ENCODE measurements at regions not wholly inside any gene's neighbourhood (a gene's known extent, or its start where the extent isn't known, plus 50 kb on each side); places are given as distances from the start of the nearest gene placed in this dataset.

- no TSS peak for BruUV-seq (replicated peaks)
Measured at GRCh38 chr5:123945548-123945947, 433.6 kb downstream of the CSNK1G3 start.

GRCh38 chr5:123943151-123943550, 431.2 kb downstream of the CSNK1G3 start:
- CTCF ChIA-PET (ENCODE audit: unreplicated experiment): no interaction called here

More at GRCh38 chr5:123945548-123945947, 433.6 kb downstream of the CSNK1G3 start:
- Histone ChIP-seq H2AFZ (ENCODE audit: low read length) (no peak overlapping the region), H3K4me1 (ENCODE audit: insufficient read depth, low read length, poor library complexity, severe bottlenecking) (no peaks in the 10 kb centered on the region), H4K20me1 (ENCODE audit: insufficient read depth, low read length) (no peaks in the 10 kb centered on the region), H3K79me2 (ENCODE audit: insufficient read depth, low read depth, low read length) (no peaks in the 10 kb centered on the region), H3K36me3 (ENCODE audit: insufficient read depth, low read length) (no peaks in the 10 kb centered on the region), H3K9me2 (ENCODE audit: insufficient read depth, low read length) (no peaks in the 10 kb centered on the region), H3K9me3 (ENCODE audit: low read length) (no peaks in the 10 kb centered on the region), H3K4me3 (ENCODE audit: low read depth, low read length, poor library complexity, severe bottlenecking) (no peak overlapping the region), H3K27ac (ENCODE audit: low read depth, low read length, poor library complexity, severe bottlenecking) (no peak overlapping the region), H3K4me2 (ENCODE audit: low read length) (no peak overlapping the region)
- DNase-seq (ENCODE audit: low spot score): no peak
- POLR2A ChIA-PET: interaction anchor here (0.5 to 0.9 kb wide), 2 partner anchors 25 to 42 kb away, joined by 3 to 4 read pairs; no protein-coding TSS in a partner anchor
- no peak for TF ChIP-seq CTCF (conservative IDR thresholded peaks at IDR 0.05; ENCODE audit: low read length)
- no peak for TF ChIP-seq EZH2phosphoT487 (IDR thresholded peaks at IDR 0.05; ENCODE audit: borderline replicate concordance, low read depth, low read length)
- intact Hi-C loops (cut with micrococcal nuclease; ENCODE audit: unreplicated experiment): loop anchor here (10.0 kb wide), 1 partner anchor 229 kb away; no protein-coding TSS in a partner anchor
- CTCF ChIA-PET (ENCODE audit: unreplicated experiment): no interaction called here

More at GRCh38 chr5:123943151-123943550, 431.2 kb downstream of the CSNK1G3 start:
- POLR2A ChIA-PET: interaction anchor here (0.5 to 1.0 kb wide), 4 partner anchors 28 to 1738 kb away, joined by 3 to 6 read pairs (median 4); no protein-coding TSS in a partner anchor
- intact Hi-C loops (cut with micrococcal nuclease; ENCODE audit: unreplicated experiment): loop anchor here (10.0 kb wide), 1 partner anchor 232 kb away; no protein-coding TSS in a partner anchor
- Histone ChIP-seq H3K4me2 (ENCODE audit: low read length) (no peak overlapping the region), H2AFZ (ENCODE audit: low read length) (no peak overlapping the region), H3K9me2 (ENCODE audit: insufficient read depth, low read length) (no peaks in the 10 kb centered on the region), H3K4me3 (ENCODE audit: low read depth, low read length, poor library complexity, severe bottlenecking) (no peak overlapping the region), H3K36me3 (ENCODE audit: insufficient read depth, low read length) (no peaks in the 10 kb centered on the region), H3K79me2 (ENCODE audit: insufficient read depth, low read depth, low read length) (no peaks in the 10 kb centered on the region), H4K20me1 (ENCODE audit: insufficient read depth, low read length) (no peaks in the 10 kb centered on the region), H3K4me1 (ENCODE audit: insufficient read depth, low read length, poor library complexity, severe bottlenecking) (no peaks in the 10 kb centered on the region), H3K9me3 (ENCODE audit: low read length) (peaks cover 2% of the 10 kb centered on the region), H3K27ac (ENCODE audit: low read depth, low read length, poor library complexity, severe bottlenecking) (no peak overlapping the region)
- no peak for DNase-seq (ENCODE audit: low spot score)
- no TSS peak for BruUV-seq (replicated peaks)
- no peak for TF ChIP-seq EZH2phosphoT487 (IDR thresholded peaks at IDR 0.05; ENCODE audit: borderline replicate concordance, low read depth, low read length)
- no peak for TF ChIP-seq CTCF (conservative IDR thresholded peaks at IDR 0.05; ENCODE audit: low read length)
